ENCODE measurements at regions not wholly inside any gene's neighbourhood (a gene's known extent, or its start where the extent isn't known, plus 50 kb on each side); places are given as distances from the start of the nearest gene placed in this dataset.

GRCh38 chr9:90099262-90099963 is 494.6 kb downstream of the GADD45G start:
- DNase-seq (ENCODE audit: low spot score) = no peak

- DNase-seq (ENCODE audit: low spot score) = no peak
These were observed 495.2 kb downstream of the GADD45G start for GRCh38 chr9:90100014-90100413.

- DNase-seq (ENCODE audit: low spot score) = peak; percentile 68
These were observed 497.6 kb downstream of the GADD45G start for GRCh38 chr9:90102292-90102901.

GRCh38 chr9:90103771-90104170 is 499.0 kb downstream of the GADD45G start:
- no peak for DNase-seq (ENCODE audit: low spot score)

GRCh38 chr9:90105773-90106172 is 501.0 kb downstream of the GADD45G start:
- DNase-seq (ENCODE audit: low spot score) = no peak

- DNase-seq (ENCODE audit: low spot score) = no peak
These were observed 502.4 kb downstream of the GADD45G start for GRCh38 chr9:90107040-90107725.

GRCh38 chr9:90107726-90108655 is 503.2 kb downstream of the GADD45G start:
- DNase-seq (ENCODE audit: low spot score) = no peak

GRCh38 chr9:90112788-90113187 is 508.0 kb downstream of the GADD45G start:
- no peak for DNase-seq (ENCODE audit: low spot score)

- DNase-seq (ENCODE audit: low spot score) = no peak
These were observed 510.0 kb downstream of the GADD45G start for GRCh38 chr9:90114641-90115425.

GRCh38 chr9:90121762-90122161 is 517.0 kb downstream of the GADD45G start:
- no peak for DNase-seq (ENCODE audit: low spot score)

- no peak for DNase-seq (ENCODE audit: low spot score)
These were observed 517.7 kb downstream of the DIRAS2 start for GRCh38 chr9:90124961-90125360.

GRCh38 chr9:90127923-90128322 is 514.7 kb downstream of the DIRAS2 start:
- no peak for DNase-seq (ENCODE audit: low spot score)

- DNase-seq (ENCODE audit: low spot score) = no peak
These were observed 513.9 kb downstream of the DIRAS2 start for GRCh38 chr9:90128587-90129190.

GRCh38 chr9:90129446-90129845 is 513.2 kb downstream of the DIRAS2 start:
- DNase-seq (ENCODE audit: low spot score) = no peak

- no peak for DNase-seq (ENCODE audit: low spot score)
These were observed 511.1 kb downstream of the DIRAS2 start for GRCh38 chr9:90131568-90131967.

- no peak for DNase-seq (ENCODE audit: low spot score)
These were observed 509.8 kb downstream of the DIRAS2 start for GRCh38 chr9:90132866-90133265.

GRCh38 chr9:90137801-90138200 is 504.8 kb downstream of the DIRAS2 start:
- DNase-seq (ENCODE audit: low spot score) = no peak

GRCh38 chr9:90140131-90140818 is 502.3 kb downstream of the DIRAS2 start:
- no peak for DNase-seq (ENCODE audit: low spot score)

GRCh38 chr9:90141723-90142122 is 500.9 kb downstream of the DIRAS2 start:
- no peak for DNase-seq (ENCODE audit: low spot score)

- no peak for DNase-seq (ENCODE audit: low spot score)
These were observed 500.0 kb downstream of the DIRAS2 start for GRCh38 chr9:90142580-90142979.
